DMS79 treated with DMSO at 0.1 percent for 48 hours (cell line): ENCODE measurements at regions not wholly inside any gene's neighbourhood (a gene's known extent, or its start where the extent isn't known, plus 50 kb on each side); places are given as distances from the start of the nearest gene placed in this dataset.
A peak's percentile ranks its signal among the peaks of the same experiment; 100 is the strongest.

Experiments
- DNase-seq: peaks from one replicate; lab custom pipeline; 2025; lab: John Stamatoyannopoulos, UW

DNA sequence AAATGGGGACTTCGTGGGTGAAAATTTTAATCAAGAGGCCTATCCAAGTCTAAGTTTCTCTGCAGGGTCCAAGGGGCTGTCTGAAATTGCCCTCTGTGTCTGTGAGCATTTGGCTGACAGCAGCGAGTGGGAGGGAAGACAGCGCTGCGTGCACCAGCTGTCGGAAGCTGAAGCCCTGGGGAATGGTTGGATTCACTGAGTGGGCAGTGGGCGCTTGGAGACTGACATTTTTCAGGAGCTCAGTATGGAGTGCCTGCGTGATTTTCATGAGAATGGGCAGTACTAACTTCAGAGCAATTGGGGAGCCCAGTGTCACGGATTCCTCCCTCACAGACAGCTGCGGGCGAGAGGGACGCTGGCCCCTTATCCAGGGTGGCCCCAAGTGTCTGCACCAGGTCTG is 388.8 kb upstream of the B3GAT1 start:
- DNase-seq, result no peak

DNA sequence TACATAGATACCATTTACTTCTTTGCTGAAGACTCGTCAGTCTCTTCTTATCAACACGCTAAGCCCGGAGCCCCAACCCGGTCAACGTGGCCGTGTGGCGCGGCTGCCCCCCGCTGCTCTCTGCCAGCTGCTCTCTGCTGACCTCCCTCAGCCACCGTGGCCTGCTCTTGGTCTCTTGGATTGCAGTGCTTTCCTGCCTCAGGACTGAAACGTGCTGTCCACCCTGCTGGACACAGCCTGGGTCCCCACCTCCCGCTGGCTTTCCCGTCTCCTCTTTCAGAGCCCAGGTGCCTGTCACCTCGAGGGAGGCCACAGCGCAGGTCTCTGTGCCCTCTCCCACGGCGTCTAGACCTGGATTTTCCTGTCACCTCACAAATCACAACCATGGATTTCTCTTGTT is 388.1 kb upstream of the B3GAT1 start:
- no peak for DNase-seq

DNA sequence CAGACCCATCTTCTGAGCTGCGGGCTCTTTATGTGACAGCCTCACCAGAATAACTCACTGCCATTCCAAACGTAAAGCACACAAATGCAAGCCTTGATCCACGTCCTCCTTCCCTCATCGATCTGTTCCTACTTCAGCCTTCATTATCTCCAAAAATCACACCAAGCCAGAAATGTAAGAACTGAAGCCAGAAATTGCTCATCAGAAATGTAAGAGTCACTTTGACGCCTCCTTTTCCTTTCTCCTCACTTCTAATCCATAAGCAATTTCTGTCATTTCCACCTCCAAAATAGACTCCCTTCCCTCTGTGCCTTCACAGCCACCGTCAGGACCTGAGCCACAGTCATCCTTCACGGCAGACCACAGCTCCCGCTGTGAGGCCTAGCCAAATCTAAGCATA is 387.3 kb upstream of the B3GAT1 start:
- no peak for DNase-seq

DNA sequence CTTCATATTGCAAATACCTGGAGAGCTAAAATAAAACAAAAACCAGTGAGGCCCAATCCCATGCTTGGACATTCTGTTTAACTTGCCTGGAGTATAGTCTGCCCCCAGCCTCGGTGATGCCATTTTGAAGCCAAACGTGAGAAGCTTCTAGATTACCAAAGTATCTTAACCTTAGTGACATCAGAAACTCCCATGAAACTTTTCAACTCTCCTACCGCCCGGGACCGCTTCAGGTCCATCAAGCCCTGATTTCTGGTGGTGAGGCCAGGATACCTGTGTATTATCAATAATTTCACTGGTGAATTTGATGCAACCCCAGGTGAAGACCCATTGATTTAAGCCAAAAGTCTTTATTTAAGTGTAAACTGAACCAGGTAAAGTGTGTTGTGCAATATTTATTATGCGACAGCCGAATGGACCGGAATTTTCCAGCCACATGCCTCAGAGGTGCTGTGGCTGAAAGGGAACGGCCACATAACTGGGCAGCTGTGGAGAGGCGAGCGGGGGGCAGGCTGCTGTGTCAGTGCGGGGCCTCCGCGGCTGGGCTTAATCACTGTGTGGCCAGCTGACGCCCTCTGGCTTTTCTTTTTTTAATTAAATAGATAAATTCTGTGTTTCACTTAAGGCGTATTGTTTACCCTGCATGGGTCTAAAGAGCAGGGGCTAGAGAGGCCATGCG is 385.5 kb upstream of the B3GAT1 start:
- no peak for DNase-seq

DNA sequence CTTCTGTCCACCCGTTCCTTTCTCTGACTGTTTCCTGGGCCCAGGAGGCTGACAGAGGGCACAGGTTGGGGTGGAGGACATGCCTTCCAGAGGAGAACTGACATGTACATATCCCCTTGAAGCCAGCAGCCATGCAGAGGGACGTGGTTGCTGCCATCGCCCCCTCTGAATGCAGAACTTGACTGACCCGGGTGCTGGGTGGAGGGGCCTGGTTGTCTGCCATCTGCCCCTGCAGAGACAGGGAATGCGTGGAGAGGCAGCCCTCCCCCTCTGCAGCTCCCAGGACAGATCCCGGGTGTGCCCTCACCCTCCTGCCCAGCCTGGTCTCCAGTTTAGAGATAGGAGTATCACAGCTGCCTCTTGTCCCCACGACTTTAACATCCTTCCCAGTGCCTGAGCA is 383.0 kb upstream of the B3GAT1 start:
- no peak for DNase-seq

DNA sequence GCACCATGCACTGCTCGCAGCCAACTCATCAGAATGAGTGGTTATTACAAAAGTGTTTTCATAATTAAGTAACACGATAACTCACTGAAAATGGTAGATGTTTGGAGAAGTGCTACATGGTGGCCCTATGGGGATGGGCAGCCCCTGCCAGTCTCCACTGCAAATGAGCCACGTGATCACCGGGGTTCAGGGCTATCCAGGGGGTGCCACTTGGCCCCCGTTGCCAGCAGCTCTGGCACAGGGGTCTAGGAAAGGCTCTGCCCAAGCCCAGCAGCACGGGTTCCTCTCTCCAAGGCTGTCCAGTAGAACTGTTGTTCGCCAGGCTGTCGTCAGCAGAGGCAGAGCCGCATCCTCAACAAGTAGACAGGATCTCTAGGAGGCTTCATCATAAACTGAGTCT is 382.1 kb upstream of the B3GAT1 start:
- no peak for DNase-seq

DNA sequence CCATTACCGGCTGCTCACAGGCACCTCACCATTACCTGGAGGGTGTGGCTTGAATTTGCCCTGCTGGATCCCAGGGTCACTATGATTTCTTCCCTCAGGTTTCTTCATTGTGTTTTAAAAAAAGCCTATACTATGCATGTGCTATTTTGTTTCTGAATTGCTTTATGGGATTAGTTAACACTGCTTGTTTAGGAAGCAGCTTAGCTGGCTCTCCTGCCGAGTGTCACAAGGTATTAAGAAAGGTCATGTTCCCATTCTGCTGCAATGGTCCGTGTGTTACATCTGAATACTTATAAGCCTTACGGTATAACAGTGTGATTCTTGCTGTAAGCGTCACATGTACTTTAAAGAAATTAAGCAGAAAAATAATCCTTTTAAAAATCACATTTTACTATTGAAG is 380.6 kb upstream of the B3GAT1 start:
- no peak for DNase-seq

DNA sequence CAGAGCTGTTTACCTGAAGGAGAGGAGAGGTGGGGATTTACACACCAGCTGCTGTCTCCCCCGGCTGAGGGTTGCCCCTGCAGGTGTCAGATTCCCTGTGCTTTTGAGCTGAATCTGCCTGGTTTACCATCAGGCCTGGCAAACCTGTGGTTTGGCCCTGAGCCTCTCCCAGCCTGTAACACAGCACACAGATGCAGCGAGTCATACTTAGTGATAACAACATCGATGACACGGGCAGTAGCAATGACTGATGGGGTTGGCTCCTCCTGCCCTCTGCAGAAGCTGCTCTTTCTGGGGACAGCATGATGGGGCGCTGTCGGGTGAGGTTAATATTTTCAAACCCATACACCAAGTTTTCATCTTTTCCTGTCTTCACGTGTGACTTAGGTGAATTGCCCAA is 380.0 kb upstream of the B3GAT1 start:
- peak; percentile 82 for DNase-seq

DNA sequence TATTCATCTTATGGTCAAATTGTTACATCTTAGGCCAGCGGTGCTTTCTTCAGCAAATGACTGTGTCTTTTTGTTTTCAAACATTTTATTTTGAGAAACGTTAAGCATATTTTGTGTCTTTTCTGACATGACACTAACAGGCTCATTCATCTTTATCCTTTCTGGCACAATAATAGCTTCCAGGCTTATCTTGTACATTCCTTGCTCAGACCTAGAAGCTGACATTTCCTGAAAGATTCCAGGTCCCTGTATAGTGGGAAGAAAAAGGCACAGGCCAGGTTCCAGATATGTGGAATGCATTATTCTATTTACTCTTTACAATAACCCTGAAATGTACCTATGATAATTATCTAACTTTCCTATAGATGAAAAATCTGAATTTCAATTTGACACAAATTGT is 379.1 kb upstream of the B3GAT1 start:
- no peak for DNase-seq

DNA sequence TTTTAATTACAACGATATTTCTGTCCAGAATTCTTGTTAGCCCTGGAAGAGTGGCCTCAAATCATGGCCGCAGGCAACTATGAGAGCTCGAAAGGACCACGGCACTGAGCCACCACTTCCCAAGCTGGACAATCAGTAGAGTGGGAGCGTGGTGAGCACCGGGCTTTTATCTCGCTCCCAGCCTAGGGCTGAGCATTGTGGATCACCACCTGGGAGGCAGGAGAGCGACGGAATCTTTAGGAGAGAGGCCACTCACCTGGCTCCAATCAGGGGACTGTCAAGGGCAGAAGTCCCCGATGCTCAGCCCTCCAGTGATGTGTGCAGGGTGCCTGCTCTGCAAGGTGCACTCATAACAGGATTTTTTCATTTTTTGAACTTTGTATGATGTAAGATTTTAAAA is 377.1 kb upstream of the B3GAT1 start:
- DNase-seq, result no peak

DNA sequence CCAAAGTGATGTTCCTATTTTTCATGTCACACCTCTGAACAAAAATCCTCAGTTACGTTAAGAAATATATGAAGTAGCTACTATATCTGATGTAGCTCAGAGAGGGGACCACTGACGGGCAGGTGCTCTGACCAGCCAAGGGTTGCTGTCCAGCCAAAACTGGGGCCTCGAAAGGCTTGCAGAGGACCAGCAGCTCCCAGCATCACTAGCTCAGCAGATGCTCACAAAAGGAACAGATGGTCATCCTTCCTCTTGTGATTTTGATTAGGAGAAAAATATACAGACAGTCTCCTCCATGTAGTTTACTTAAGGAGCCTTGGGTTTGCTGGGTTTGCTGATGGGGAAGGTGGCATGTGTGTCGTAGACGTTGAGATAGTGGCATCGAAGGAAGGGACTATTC is 374.6 kb upstream of the B3GAT1 start:
- DNase-seq, result no peak

DNA sequence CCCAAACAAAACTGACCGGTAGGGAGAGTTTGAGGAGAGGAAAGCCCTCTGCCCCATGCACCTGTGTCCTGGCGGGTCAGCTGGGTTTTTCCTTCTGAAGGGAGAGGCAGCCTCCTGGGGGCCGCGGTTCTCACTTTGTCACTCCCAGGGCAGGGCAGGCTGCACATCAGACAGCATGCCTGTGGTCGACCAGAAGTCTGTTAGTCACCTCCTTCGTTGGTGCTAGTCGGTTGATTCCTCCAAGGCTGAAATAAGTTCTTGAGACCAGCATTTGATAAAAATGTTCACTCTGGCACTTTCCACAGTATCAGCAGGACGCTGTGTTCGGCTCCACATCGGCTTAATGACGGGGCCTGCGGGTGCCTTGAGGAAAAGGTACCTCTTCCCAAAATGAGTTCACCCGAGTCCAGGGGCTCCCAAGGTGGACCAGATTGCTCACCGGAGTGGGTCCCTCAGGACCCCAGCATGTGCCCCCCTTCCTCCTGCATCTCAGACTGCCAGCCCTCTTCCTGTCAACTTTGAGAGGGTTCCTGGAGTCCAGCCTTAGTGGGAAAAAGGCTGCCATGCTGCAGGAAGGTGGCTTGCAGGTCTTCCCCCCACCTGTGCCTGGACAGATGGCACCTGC is 373.7 kb upstream of the B3GAT1 start:
- no peak for DNase-seq

DNA sequence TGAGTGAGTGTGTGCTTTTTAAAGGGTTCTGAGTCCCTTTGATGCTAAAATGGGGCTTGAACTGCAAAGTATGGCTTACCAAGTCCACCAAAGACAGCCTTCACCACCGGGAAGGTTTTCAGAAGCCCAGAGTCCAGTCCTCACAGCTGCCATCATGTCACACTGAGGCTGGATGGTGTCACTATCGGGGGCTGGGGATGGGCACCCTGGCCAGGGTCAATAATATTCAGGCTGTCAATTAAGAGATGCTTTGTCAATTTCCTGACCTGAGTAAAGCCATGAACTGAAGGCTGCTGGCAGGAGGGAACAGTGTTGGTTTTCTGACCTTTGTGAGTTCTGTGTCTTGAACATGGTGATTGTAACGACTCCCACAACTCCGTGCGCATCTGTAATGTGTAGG is 373.0 kb upstream of the B3GAT1 start:
- no peak for DNase-seq

DNA sequence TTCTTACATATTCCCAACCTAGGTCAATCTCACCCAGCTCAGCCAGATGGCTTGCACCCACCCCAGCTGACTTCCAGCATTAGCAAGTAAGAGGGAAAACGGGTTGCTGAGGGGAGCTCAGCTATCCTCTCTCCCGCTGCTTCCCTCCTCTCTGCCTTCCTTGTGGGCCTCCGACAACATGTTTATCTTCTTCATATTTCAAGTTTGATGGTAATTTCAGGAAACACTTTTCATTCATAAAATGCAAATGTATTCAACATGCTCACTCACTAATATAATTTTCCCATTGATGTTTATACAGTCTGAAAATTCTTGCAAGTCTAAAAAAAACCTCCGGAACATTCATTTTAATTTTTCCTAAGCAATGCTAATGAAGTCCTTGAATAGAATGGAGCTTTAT is 372.5 kb upstream of the B3GAT1 start:
- DNase-seq, result no peak

DNA sequence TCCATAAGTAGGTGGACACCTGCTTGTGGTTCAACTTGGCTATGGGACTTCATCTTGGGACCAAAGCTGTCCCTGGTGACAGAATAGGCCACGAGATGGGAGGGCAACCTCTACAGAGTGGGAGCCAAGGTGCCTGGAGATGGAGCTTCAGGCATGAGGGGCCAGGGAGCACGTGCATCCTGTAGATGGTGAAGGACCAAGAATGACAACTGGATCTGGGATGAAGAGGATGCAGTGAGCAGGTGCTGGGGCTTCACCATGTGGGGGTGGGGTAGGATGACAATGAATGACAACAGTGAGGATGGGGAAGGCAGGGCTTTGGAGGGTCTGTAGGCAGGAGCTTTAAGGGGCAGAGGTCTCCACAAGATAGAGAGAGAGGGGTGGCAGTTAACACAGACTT is 372.0 kb upstream of the B3GAT1 start:
- DNase-seq, result no peak

DNA sequence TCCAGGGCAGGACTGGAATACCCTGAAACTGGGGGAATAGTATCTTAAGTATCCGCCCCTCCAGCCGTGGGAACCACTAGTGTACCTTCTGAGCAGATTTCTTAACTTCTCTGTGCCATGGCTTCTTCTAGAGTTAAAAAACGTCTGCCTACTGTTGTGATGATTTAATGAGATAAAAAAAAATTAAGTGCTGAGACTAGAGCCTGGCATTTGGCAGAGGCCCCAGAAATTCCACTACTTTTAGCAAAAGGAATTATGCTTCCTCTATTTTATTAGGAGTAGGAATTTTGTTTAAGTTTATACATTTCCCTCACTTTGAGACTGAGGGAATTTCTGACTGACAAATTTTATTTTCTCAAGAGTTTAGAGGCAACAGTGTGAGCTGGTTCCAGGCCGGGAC is 371.2 kb upstream of the B3GAT1 start:
- DNase-seq, result no peak

DNA sequence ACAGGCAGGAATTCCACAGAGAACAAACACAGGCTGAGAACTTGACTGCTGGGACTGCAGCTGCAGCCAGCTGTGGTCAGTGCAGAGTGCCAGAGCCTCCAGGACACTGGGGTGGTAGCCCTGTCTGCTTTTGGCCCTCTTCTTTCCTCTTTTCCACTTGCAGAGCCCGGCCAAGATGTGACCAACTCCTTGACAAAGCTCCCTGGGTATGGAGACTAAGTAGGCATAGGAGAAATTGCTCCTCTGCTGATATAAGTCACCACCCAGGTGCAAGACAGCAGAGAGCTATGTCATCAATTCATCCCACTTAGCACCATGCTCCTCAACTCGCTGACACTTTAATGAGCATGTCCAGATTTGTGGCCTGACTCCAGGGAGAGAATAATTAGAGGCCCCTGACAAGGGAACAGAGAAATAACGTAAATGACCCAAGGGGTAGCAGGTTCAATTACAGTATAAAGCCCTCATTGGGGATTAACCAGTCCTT is 369.4 kb upstream of the B3GAT1 start:
- no peak for DNase-seq

DNA sequence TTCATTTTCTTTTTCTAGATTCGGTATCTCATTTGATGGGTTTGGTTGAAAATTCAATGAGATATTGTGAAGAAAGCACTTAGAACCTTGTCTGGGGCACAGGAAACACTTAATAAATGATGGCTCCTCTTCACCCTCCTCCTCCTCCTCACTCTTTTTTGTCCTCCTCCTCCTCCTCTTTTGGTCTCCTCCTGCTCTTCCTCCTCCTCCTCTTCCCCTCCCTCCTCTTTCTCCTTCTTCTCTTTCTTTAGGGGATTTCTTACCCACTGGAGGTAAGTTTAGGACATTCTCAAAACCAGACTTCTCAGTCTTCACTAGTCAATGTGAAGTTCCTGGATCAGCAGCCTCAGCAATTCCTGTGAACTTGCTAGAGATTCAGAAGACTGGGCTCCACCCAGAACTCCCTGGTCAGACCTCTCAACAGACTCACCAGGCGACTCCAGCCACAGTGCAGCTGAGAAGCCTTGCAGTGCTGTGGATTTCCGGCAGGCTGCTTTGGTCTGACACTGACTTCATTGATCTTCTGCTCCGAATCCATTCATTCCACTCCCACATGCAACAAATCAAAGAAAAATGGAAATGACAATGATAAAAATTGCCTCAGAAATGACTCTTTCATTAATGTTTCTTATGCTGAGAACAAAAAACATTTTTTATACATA is 368.6 kb upstream of the B3GAT1 start:
- no peak for DNase-seq

DNA sequence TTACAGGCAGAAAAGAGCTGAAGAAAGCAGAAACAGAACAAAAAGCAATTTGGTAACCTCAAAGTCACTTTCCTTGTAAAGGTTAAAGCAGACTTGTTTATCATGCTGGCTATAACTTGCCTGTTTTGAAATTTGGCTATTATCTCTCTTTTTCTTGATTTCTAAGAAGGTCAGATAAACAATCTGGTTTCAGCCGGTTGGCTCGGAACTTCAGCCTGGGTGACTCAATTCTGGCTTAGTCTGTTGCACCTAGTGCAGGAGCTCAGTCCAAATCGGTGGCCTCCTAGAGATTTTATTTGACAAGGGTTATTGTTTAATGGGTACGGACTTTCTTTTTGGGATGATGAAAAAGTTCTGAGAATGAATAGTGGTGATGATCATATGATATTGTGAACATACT is 367.1 kb upstream of the B3GAT1 start:
- no peak for DNase-seq

DNA sequence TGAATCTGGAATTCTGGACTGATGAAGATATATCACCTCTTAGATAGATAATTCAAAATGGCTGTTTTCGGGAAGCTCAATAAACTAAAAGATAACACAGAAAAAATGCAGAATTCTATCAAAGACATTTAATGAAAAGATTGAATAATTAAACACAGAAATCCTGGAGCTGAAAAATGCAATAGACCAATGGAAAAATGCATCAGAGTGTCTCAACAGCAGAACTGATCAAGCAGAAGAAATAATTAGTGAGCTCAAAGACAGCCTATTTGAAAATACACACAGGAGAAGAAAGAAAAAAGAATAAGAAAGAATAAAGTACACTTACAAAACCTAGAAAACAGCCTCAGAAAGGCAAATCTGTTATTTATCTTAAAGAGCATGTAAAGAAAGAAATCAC is 356.4 kb upstream of the B3GAT1 start:
- DNase-seq, result no peak

DNA sequence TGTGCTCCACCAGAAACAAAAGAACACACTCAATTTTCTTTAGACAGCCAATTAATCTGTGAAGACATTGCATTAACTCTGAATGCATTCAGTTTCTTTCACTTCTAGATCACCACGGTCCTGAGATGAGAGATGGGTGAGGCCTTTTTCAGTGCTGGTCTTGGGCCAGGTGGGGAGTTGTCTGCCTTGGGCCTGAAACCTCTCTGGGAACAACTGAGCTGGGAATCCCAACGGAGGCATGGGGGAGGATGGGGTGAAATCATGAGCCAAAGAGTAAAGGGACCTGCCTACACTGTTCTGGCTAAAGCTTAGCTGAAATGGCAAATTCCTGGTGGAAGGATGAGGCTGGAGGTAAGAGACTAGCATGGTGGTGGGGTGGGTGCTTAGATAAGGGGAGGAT is 353.5 kb upstream of the B3GAT1 start:
- no peak for DNase-seq

DNA sequence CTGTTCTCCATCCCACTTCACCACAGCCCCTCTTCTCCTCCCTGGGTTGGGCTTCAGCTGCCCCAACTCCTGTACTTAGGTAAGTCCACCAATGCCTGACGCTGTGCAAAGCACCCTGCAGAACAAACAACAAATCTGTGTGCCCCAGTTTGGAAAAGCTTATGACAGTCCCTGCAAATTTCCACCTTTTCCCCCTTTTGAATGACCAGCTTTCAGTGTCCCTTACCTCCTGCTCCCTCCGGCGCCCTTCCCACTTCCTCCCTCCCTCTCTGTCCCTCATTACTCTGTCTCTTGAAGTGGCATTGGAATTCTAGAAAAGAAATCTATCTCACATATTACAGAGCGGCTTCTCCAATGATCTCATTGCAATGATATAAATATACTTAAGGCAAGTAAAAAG is 352.9 kb upstream of the B3GAT1 start:
- no peak for DNase-seq

DNA sequence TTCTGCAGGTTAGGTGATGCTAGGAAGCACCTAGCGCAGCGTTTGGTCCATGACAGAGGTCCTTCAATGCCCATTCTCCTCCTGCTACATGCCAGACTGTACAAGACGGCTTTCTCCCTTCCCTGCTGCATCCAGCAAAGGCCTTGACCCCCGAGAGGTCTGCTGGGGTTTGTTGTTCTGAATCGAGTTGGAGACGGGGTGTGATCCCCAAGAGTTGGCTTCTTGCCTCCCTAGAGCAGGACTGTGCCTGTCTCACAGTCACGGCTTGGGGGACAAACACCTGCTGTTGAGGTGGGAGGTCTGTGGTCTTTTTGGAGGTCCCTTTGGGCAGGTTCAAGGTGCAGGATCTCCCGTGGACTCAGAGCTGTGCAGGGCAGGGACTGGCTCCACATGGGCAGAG is 352.3 kb upstream of the B3GAT1 start:
- no peak for DNase-seq

DNA sequence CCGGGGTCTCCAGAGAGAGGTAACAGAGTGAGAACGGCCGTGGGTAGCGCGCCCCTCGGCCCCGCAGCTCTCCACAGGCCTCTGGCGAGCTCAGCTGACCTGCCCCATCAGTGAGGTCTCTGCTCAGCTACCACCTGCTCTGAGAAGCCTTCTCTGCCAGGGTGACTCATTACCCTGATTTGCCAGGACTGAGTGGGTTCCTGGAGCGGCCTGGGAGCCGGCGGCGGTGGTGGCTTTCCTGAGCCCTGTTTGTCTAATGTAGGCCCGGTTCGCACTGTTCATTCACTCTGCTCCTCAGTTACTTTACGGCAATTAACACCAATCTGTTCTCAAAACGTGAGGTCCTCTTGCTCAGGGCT is 351.0 kb upstream of the B3GAT1 start:
- DNase-seq, result no peak
